Caki2 (cell line): ENCODE measurements at regions not wholly inside any gene's neighbourhood (a gene's known extent, or its start where the extent isn't known, plus 50 kb on each side); places are given as distances from the start of the nearest gene placed in this dataset.
"Not testable (repeated sequence)": the region's sequence is repeated elsewhere in the genome, so short reads cannot be mapped to it uniquely, and the experiment has no call there.

Experiments used
- DNase-seq: peaks from one replicate; pipeline ENCODE4 v3.0.0-alpha.2; 2015; ENCODE audit warnings: low read depth
- in situ Hi-C: cut with HindIII; loops from 2 replicates; pipeline ENCODE4 v1.10.0; 2016; ENCODE audit warnings: low sequenced_read_pairs, low pct_unique_long_range_greater_than_20kb, mixed read lengths

GRCh38 chr10:47711428-47711827, 52.0 kb downstream of the SYT15B start:
- DNase-seq, in situ Hi-C loops: not testable (repeated sequence)

GRCh38 chr10:47710443-47710842, 52.9 kb downstream of the SYT15B start:
- in situ Hi-C loops, DNase-seq: not testable (repeated sequence)

DNA sequence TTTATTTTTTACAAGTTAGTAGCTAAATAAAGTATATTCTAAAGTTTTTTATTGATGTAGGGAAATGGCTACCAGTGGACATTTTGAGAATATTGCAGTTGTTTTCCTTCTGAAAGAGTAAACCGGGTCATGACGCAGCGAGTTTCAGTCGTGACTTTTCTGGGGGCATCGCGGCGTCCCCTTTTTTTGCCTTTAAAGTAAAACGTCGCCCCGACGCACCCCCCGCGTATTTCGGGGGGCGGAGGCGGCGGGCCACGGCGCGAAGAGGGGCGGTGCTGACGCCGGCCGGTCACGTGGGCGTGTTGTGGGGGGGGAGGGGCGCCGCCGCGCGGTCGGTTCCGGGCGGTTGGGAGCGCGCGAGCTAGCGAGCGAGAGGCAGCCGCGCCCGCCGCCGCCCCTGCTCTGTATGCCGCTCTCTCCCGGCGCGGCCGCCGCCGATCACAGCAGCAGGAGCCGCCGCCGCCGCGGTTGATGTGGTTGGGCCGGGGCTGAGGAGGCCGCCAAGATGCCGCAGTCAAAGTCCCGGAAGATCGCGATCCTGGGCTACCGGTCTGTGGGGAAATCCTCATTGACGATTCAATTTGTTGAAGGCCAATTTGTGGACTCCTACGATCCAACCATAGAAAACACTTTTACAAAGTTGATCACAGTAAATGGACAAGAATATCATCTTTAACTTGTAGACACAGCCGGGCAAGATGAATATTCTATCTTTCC, 57.5 kb downstream of the SYT15B start:
- peak; percentile 18 for DNase-seq
- in situ Hi-C loops: not testable (repeated sequence)

- DNase-seq, in situ Hi-C loops: not testable (repeated sequence)
These were observed 62.1 kb downstream of the SYT15B start for GRCh38 chr10:47701285-47701684.

DNA sequence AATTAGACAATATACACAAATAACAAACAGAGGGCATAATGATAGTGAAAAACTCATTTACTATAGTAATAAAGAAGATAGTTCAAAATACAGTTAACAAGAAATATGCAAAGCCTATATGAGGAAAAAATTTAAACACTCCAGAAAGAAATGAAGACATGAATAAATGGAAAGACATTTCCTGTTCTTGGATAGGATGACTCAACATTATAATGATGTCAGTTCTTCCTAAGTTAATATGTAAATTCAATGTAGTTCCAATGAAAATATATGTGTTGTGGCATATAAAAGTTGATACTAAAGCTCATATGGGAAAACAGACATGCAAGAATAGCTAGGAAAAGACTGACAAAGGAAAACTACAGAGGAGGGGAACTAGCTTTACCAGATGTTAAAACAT, 63.5 kb downstream of the SYT15B start:
- in situ Hi-C loops: not testable (repeated sequence)

GRCh38 chr10:47696170-47696569, 67.2 kb downstream of the SYT15B start:
- in situ Hi-C loops, DNase-seq: not testable (repeated sequence)

More for the DNA sequence above, 63.5 kb downstream of the SYT15B start:
- DNase-seq: peak; percentile 16

- in situ Hi-C loops, DNase-seq: not testable (repeated sequence)
These were observed 68.2 kb downstream of the SYT15B start for GRCh38 chr10:47695149-47695548.

DNA sequence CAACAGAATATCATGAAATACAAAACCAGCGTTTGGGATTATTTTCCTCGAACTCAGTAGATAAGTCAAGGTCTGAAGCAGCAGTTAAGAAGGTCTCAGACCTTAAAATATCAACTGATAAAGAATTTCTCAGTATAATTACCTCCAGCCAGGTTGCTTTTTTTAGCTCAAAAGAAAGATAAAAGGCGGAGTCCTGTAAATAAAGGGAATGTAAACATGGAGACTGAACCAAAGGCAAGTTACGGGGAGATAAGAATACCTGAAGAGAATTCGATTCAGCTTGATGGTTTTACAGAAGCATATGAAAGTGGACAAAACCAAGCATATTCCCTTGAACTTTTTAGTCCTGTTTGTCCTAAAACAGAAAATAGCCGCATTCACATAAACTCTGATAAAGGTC, 73.1 kb downstream of the SYT15B start:
- in situ Hi-C loops, DNase-seq: not testable (repeated sequence)

GRCh38 chr10:47683826-47684475, 79.4 kb downstream of the SYT15B start:
- in situ Hi-C loops, DNase-seq: not testable (repeated sequence)

DNA sequence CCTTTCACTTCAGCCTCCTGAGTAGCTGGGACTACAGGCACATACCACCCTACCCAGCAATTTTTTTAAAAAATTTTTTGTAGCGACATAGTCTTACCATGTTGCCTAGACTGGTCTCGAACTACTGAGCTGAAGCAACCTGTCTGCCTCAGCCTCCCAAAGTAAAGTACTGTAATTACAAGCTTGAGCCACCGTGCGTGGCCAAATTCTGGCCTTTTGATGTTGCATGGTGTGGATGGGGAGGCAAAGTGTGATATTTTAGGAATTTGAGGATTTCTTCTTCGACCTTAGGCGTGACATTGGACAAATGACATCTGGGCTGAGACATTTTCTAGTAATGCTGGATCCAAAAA, 81.8 kb downstream of the SYT15B start:
- DNase-seq, in situ Hi-C loops: not testable (repeated sequence)

- in situ Hi-C loops, DNase-seq: not testable (repeated sequence)
These were observed 82.3 kb downstream of the SYT15B start for GRCh38 chr10:47680848-47681637.

DNA sequence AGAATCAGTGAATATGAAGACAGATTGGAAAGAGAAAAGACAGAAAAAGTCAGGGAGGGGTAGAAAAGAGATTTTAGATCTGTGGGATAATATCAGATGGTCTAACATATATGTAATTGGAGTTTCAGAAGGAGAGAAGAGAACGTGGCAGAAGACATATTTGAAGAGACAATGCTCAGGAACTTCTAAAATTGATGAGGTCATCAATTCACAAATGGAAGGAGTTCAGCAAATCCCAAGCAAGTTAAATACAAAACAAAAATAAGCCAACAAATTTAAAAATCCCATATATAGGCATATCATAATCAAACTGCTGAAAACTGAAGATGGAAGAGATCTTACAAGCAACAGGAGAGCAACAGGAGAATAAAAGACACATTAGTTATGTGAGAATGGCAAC, 87.3 kb downstream of the SYT15B start:
- in situ Hi-C loops, DNase-seq: not testable (repeated sequence)

- in situ Hi-C loops, DNase-seq: not testable (repeated sequence)
These were observed 87.8 kb downstream of the SYT15B start for GRCh38 chr10:47675577-47675976.

DNA sequence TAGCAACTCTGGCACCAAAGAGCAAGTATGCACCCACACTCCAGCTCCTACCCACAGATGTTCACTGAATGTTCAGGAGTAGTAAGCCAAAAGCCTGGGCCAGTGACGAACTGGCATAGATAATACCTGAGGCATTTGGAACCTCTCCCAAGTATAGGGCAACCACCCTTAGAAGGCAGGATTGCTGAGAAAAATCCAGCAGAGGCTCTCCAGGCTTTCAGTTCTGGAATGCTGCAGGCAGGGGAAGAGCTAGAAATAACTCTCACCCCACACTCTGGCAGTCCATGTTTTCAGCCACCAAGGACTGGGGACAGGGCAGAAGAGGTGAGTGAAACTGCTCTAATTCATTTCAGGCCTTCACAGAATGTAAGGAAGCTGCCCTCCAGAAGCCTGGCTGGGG, 90.3 kb downstream of the SYT15B start:
- DNase-seq, in situ Hi-C loops: not testable (repeated sequence)

DNA sequence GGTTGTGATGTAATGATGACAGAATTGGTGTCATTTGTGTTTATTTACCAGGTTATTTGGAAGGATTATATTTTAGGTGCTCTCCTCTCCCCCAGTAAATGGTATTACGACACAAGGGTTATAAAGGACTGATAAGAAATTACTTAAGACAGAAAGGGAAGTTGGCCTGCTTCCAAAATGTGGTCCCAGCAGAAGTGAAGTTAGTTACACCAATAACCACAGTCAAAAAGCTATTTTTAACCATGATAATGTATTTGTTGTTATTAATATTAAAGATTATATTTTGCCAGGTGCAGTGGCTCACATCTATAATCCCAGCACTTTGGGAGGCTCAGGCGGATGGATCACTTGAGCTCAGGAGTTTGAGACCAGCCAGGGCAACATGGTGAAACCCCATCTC, 92.5 kb downstream of the SYT15B start:
- in situ Hi-C loops, DNase-seq: not testable (repeated sequence)

GRCh38 chr10:47661955-47662577, 101.3 kb downstream of the SYT15B start:
- DNase-seq, in situ Hi-C loops: not testable (repeated sequence)

- DNase-seq, in situ Hi-C loops: not testable (repeated sequence)
These were observed 106.7 kb downstream of the SYT15B start for GRCh38 chr10:47656732-47657131.

DNA sequence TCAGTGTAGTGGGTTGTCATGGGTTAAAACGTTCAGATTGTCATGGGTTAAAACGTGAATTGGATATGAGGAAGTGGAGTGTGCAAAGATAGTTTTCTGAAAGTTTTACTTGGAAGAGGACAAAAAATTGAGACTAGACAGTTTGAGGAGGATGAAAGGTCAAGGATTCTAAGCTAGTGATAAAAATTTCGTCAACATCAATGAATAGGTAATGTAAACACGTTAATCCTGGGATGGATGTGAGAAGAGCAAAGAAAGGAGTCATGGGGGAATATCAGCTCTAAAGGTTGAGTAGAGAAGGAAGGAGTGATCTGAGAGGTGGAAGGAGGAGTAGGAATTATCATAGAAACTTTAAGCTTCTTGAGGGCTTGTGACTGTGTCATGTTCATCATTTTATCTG, 109.2 kb downstream of the SYT15B start:
- in situ Hi-C loops, DNase-seq: not testable (repeated sequence)
